Astrocyte of the spinal cord (primary cell): ENCODE measurements at regions not wholly inside any gene's neighbourhood (a gene's known extent, or its start where the extent isn't known, plus 50 kb on each side); places are given as distances from the start of the nearest gene placed in this dataset.

ENCODE experiments used
- DNase-seq: peaks from one replicate; pipeline ENCODE4 v3.0.0; 2011; ENCODE audit warnings: low read depth, low spot score
- H3K4me3 ChIP-seq: 2 replicates; pipeline ENCODE4 v1.5.1; 2011; ENCODE audit warnings: low read depth, mild to moderate bottlenecking, low read length, moderate library complexity
- in situ Hi-C: cut with HindIII; loops from 2 replicates; pipeline ENCODE4 v1.10.0; 2017; ENCODE audit warnings: low sequenced_read_pairs
- TF ChIP-seq, protein P1 (sequence below): IDR thresholded peaks from 2 replicates; pipeline ENCODE4 v1.5.1; 2012; ENCODE audit warnings: low read depth, mild to moderate bottlenecking, low read length, inconsistent platforms

DNA sequence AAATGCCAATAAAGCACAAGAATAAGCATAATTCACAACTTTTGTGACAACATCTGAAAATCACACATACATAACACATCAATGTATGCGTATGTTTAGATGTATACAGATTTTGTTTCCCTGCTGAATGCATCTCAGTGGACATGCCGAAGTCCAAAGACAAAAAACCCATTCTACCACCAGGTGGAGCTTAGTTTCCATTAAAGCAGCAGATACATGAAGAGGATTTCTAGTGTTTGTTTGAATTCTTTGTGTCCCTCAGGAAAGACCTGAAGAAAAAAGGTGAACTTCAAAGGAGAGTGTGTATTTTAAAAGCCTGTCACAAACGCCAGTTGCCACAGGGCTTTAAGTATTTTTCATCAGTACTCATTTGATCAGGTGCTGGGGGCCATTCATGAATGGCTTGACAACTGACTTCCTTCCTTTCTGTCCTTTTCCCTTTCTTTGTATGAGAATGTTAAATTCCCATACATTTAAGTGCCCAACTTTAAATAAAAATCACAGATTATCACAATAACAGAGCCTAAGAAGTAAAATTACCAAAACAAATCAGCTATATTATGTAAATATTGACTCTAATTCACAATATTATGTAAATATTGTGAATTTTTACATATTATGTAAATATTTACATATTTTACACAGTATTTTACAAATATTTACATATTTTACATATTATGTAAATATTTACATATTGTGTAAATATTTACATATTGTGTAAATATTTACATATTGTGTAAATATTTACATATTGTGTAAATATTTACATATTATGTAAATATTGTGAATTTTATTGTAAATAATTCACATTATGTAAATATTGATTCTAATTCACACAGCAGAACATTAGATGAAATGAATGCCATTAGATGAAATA is 343.0 kb downstream of the CRPPA start:
- DNase-seq, result peak; percentile 75
- in situ Hi-C loops, result no loop called here
- H3K4me3 ChIP-seq, result no peak overlapping the region
- TF ChIP-seq, protein P1, sequence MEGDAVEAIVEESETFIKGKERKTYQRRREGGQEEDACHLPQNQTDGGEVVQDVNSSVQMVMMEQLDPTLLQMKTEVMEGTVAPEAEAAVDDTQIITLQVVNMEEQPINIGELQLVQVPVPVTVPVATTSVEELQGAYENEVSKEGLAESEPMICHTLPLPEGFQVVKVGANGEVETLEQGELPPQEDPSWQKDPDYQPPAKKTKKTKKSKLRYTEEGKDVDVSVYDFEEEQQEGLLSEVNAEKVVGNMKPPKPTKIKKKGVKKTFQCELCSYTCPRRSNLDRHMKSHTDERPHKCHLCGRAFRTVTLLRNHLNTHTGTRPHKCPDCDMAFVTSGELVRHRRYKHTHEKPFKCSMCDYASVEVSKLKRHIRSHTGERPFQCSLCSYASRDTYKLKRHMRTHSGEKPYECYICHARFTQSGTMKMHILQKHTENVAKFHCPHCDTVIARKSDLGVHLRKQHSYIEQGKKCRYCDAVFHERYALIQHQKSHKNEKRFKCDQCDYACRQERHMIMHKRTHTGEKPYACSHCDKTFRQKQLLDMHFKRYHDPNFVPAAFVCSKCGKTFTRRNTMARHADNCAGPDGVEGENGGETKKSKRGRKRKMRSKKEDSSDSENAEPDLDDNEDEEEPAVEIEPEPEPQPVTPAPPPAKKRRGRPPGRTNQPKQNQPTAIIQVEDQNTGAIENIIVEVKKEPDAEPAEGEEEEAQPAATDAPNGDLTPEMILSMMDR, result peak; percentile 68

DNA sequence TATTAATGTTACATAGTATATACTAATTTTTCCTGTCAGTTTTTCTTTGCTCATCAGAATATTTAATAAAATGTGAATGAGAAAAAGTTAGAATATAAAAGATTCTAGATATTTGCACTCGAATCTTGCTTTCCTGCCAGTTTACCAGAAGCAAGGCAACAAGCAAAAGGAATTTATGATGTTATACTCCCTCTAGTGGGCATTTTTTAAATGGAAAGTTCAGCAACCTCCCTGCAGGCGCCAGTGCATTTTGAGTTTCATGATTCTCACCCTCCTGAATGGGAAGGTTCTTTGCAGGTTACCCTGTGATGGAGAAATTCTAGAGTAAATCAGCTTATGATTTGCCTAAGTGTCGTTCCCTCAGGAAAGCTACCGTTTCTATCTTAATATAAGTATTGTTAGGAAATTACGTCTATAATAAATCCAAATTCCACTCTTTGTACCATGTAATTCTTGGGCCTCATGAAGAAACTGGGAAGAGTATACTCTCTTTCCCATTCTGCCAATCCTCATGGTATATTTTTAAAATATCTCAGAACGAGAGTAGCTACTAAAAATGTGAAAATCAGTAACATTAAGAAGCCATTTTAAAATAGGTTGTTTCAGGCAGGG is 350.0 kb downstream of the CRPPA start:
- no peak overlapping the region for H3K4me3 ChIP-seq
- in situ Hi-C loops, result no loop called here
- TF ChIP-seq, protein P1, result peak; percentile 57
- DNase-seq, result peak; percentile 73

DNA sequence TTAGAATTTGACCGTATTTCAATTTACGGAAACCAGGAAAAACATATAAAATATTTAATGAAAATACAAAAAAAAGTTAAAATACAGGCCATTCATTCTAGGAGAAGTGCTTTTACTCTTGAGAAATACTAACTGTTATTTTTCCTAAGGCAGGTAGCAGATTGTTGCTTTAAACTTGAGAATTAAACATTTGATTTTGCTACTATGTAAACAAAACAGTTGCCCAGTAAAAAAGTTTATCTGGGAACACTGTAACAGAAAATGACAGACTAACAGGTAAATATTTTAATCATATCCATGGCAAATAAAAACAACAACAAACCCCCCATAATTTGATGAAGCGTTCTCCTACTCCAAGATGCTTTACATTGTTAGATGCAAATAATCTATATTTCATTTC is 350.5 kb downstream of the CRPPA start:
- DNase-seq, result no peak
- no peak overlapping the region for H3K4me3 ChIP-seq
- in situ Hi-C loops, result no loop called here
- TF ChIP-seq, protein P1, result no peak

DNA sequence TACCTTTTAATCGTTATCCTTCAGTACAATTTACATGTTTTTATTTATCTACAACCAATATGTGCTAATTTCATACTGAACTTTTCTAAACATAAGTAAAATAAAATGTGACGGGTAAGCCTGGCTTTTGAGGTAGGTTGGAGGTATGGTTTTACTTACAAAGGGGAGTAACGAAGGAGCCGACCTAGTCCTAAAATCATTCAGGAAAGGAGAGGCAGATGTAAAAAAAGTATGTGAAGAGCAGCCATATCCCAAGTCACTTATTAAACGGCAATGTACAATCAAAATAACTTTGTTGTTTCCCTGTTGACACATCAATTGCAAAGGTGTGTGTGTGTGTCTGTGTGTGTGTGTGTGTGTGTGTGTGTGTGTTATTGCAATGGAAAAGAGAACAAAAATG is 351.3 kb downstream of the CRPPA start:
- TF ChIP-seq, protein P1, result no peak
- no peak overlapping the region for H3K4me3 ChIP-seq
- in situ Hi-C loops, result no loop called here
- no peak for DNase-seq

- in situ Hi-C loops, result no loop called here
- no peak for DNase-seq
Measured at GRCh38 chr7:16068183-16068582, 353.2 kb downstream of the CRPPA start.

DNA sequence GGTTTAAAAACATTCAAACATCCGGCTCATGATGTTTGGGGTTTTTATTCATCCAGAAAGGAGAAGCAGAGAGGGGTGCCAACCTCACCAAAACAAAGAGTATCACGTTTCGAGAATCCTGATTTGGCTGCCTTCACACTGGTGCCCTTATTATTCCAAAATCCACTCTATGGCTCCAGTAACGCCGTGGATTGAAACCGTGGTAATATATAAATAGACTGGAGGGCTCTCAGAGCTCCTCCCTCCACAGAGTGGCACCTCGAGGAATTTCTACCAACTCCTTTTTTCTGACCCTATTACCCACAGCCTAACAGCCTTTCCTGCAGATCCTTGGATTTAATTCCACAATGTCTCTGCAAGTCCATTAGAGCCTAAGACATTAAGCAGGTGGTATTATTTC is 353.6 kb downstream of the CRPPA start:
- no peak overlapping the region for H3K4me3 ChIP-seq
- in situ Hi-C loops, result no loop called here
- TF ChIP-seq, protein P1, result no peak
- DNase-seq, result no peak

More at GRCh38 chr7:16068183-16068582, 353.2 kb downstream of the CRPPA start:
- no peak overlapping the region for H3K4me3 ChIP-seq
- TF ChIP-seq, protein P1, result no peak
